GM12878 (cell line): ENCODE measurements at regions not wholly inside any gene's neighbourhood (a gene's known extent, or its start where the extent isn't known, plus 50 kb on each side); places are given as distances from the start of the nearest gene placed in this dataset.
"Not testable (repeated sequence)": the region's sequence is repeated elsewhere in the genome, so short reads cannot be mapped to it uniquely, and the experiment has no call there.

Experiments
- ATAC-seq: fragments of 200-7000 bp; cut with Tn5 transposase; 3 replicates; pipeline ENCODE4 v1.9.1; 2020; ENCODE audit warnings: mild to moderate bottlenecking, moderate library complexity
- BruUV-seq: library from RNA; stranded (reverse); fragments of 400-500 nt; replicated peaks from 2 replicates; lab custom pipeline; 2021; lab: Mats Ljungman, UMichigan
- CTCF ChIA-PET: fragments of 300-600 bp; sonication (Branson Sonifier 250); formaldehyde crosslinking; extraction: SDS; loops from one replicate; lab custom pipeline; 2021; ENCODE audit warnings: inconsistent platforms; lab: Yijun Ruan, JAX
- POLR2A ChIA-PET: fragments of 350-600 bp; formaldehyde crosslinking; extraction: SDS; loops from one replicate; lab custom pipeline; 2021; ENCODE audit warnings: inconsistent platforms; lab: Charles Lee
- RAD21 ChIA-PET: fragments of 300-600 bp; sonication (Branson Sonifier 250); formaldehyde crosslinking; loops from one replicate; lab custom pipeline; 2023; ENCODE audit warnings: antibody characterized with exemption; ENCODE audit not compliant: unreplicated experiment; lab: Charles Lee
- SMC1A ChIA-PET: fragments of 300-600 bp; sonication (Branson Sonifier 250); formaldehyde crosslinking; loops from one replicate; lab custom pipeline; 2023; ENCODE audit not compliant: unreplicated experiment, uncharacterized antibody; lab: Charles Lee
- DNase-seq: peaks from one replicate; pipeline ENCODE4 v3.0.0-alpha.2; 2011; ENCODE audit warnings: low read depth, low spot score
- FAIRE-seq: peaks from 3 replicates; lab custom pipeline; 2011; peaks lifted over from hg19 to GRCh38; lab: Jason Lieb, UNC
- H2AFZ ChIP-seq: 2 replicates; pipeline ENCODE4 v1.6.0; 2011; ENCODE audit warnings: low read depth, low read length, control low read depth; ENCODE audit not compliant: control insufficient read depth
- H3K27ac ChIP-seq: 2 replicates; pipeline ENCODE4 v1.5.1; 2011; ENCODE audit warnings: control low read depth; ENCODE audit not compliant: control insufficient read depth, insufficient read depth
- H3K27me3 ChIP-seq, 2 experiments: replicated peaks in 1 of 2; 2 replicates each; pipeline versions ENCODE4 v1.6.0 to v1.6.1; 2011; ENCODE audit warnings: low read length in 1 of 2; ENCODE audit not compliant: control insufficient read depth in 2 of 2, insufficient read depth in 2 of 2
- H3K36me3 ChIP-seq, 2 experiments: 2 replicates each; pipeline ENCODE4 v1.5.1; 2011; ENCODE audit warnings: low read length in 1 of 2; ENCODE audit not compliant: control insufficient read depth in 2 of 2, insufficient read depth in 2 of 2
- H3K4me1 ChIP-seq: 2 replicates; pipeline ENCODE4 v1.6.1; 2011; ENCODE audit warnings: mild to moderate bottlenecking, low read length, moderate library complexity, mixed read lengths; ENCODE audit not compliant: control insufficient read depth, insufficient read depth
- H3K4me2 ChIP-seq: 2 replicates; pipeline ENCODE4 v1.6.0; 2011; ENCODE audit warnings: control low read depth; ENCODE audit not compliant: control insufficient read depth, insufficient read depth
- H3K4me3 ChIP-seq: fragments of 200-600 bp; sonication (generic); 2 replicates; pipeline ENCODE4 v1.5.1; 2016
- H3K79me2 ChIP-seq: 2 replicates; pipeline ENCODE4 v1.6.0; 2011; ENCODE audit warnings: low read length; ENCODE audit not compliant: control insufficient read depth, insufficient read depth
- H3K9ac ChIP-seq: 2 replicates; pipeline ENCODE4 v1.8.0; 2011; ENCODE audit warnings: low read length, control low read depth, mixed read lengths; ENCODE audit not compliant: control insufficient read depth, insufficient read depth
- H3K9me3 ChIP-seq: replicated peaks from 3 replicates; pipeline ENCODE4 v1.5.1; 2011; ENCODE audit warnings: mild to moderate bottlenecking, low read length; ENCODE audit not compliant: control insufficient read depth, insufficient read depth
- H4K20me1 ChIP-seq: 2 replicates; pipeline ENCODE4 v1.6.0; 2011; ENCODE audit not compliant: control insufficient read depth, insufficient read depth
- NFIC ChIP-seq: IDR thresholded peaks from 2 replicates; pipeline ENCODE4 v1.6.1; 2012; ENCODE audit warnings: low read depth, mild to moderate bottlenecking, inconsistent platforms, low read length, moderate library complexity
- NR2C2 ChIP-seq: IDR thresholded peaks from 2 replicates; pipeline ENCODE4 v1.6.1; 2011; ENCODE audit warnings: borderline replicate concordance, low read depth; ENCODE audit not compliant: control insufficient read depth, insufficient read length
- PAX5 ChIP-seq: IDR thresholded peaks from 2 replicates; pipeline ENCODE4 v1.6.1; 2011; ENCODE audit warnings: low read depth, low read length, borderline replicate concordance
- STAT3 ChIP-seq: IDR thresholded peaks from 2 replicates; pipeline ENCODE4 v1.6.1; 2011; ENCODE audit warnings: low read depth, low read length, improper control_type of control experiment
- ZZZ3 ChIP-seq: IDR thresholded peaks from 2 replicates; pipeline ENCODE4 v1.6.1; 2011; ENCODE audit warnings: low read depth; ENCODE audit not compliant: control insufficient read depth, insufficient read length
- WGBS: methylation state at CpG from one replicate; pipeline ENCODE4 v1.1.6; 2016; ENCODE audit warnings: low lambda C conversion rate; ENCODE audit not compliant: insufficient replicate concordance, insufficient coverage; ENCODE audit errors: missing lambda C conversion rate; 5-methylcytosine and 5-hydroxymethylcytosine counted together
- in situ Hi-C: fragments of 300-500 bp; cut with MboI; formaldehyde crosslinking; loops from 9 replicates; pipeline ENCODE4 v1.14.3; 2018; ENCODE audit warnings: mixed read lengths
- intact Hi-C: fragments of 100-400 bp; cut with micrococcal nuclease; formaldehyde crosslinking; loops from one replicate; pipeline ENCODE4 v1.14.2; 2022; ENCODE audit not compliant: unreplicated experiment
- TF ChIP-seq, protein P1 (sequence below), 3 experiments: IDR thresholded peaks in 2 of 3; conservative IDR thresholded peaks in 1 of 3; 2 replicates each; pipeline ENCODE4 v1.5.1; 2011; ENCODE audit warnings: low read depth in 3 of 3, low read length in 3 of 3, mild to moderate bottlenecking in 3 of 3, control low read depth in 2 of 3, moderate library complexity in 2 of 3, inconsistent platforms in 1 of 3, mixed read lengths in 1 of 3; ENCODE audit not compliant: control insufficient read depth in 2 of 3, insufficient read depth in 1 of 3; ENCODE audit errors: extremely low read depth in 1 of 3
- TF ChIP-seq, protein P2 (sequence below): IDR thresholded peaks from 2 replicates; pipeline ENCODE4 v1.6.1; 2012; ENCODE audit warnings: low read length, inconsistent platforms
- TF ChIP-seq, protein P3 (sequence below): fragments of 150-350 bp; IDR thresholded peaks from 2 replicates; pipeline ENCODE4 v1.6.1; 2014; ENCODE audit warnings: mild to moderate bottlenecking, low read depth, low read length

DNA sequence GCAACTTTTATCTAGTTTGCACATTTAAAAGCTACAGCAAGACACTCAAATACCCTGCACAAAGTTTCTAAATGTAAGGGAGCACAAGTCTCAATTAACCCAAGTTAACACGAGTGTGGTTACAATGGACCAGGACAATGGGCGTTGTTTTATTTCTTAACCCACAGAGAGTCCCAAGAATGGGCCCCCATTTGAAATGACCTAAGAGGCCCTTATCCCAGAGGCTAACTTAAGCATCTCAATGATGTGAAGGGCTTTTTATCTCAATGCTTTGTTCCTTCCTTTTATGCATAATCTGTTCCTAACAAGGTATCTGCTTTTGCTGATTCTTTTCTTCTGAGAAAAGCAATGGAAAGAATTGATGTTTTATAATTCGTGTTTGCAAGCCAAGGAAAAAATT, 151.5 kb upstream of the SALL3 start (continued):
- TF ChIP-seq PAX5, result no peak

DNA sequence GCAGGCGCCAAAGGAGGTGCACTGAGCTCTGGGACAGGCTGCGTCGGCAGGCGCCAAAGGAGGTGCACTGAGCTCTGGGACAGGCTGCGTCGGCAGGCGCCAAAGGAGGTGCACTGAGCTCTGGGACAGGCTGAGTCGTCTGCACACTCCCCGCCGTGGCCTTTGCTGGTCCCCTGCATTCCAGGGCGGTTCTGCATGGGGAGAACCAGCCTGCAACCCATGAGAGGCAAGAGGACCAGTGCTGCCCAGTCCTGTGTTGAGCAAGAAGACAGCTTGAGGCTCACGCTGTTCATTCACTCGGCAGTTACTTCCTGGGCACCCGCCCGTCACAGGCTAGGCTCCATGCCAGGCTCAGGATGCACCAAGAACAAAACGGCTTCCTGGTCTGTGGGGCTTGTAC, 150.6 kb upstream of the SALL3 start:
- H3K27me3 ChIP-seq, ATAC-seq, BruUV-seq, FAIRE-seq, H3K4me1 ChIP-seq, H4K20me1 ChIP-seq, DNase-seq, H3K9me3 ChIP-seq, SMC1A ChIA-PET, RAD21 ChIA-PET, intact Hi-C loops, H3K4me3 ChIP-seq, H3K9ac ChIP-seq, H3K36me3 ChIP-seq, CTCF ChIA-PET, POLR2A ChIA-PET, H3K4me2 ChIP-seq, H3K79me2 ChIP-seq, H2AFZ ChIP-seq, H3K27ac ChIP-seq, in situ Hi-C loops: not testable (repeated sequence)
- 61% methylated on average over 12 of the region's 16 CpGs for WGBS

DNA sequence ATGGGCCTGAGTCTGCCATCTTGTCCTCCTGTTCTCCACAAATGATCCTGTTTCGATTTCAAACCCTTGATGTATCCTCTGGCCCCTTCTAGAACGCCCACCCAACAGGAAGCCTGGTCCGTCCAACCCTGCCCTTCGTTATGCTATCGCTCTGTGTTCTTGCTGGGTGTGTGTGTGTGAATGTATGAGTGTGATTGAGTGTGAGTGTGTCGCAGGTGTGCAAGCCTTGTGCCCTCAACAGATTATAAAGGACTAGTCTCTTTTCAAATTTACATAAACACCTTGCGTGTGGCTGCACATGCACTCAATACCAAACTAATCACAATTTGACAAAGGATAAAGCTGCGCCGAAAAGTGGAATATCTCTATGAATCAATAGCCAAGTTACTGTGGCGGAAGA, 149.5 kb upstream of the SALL3 start:
- no peak for ATAC-seq
- no peak overlapping the region for H3K27ac ChIP-seq
- intact Hi-C loops, result no loop called here
- H3K36me3 ChIP-seq, result no peaks in the 10 kb centered on the region
- no peaks in the 10 kb centered on the region; the same call in 2 of the 3 replicates for H3K9me3 ChIP-seq
- ChIA-PET CTCF (no interaction called here), RAD21 (no interaction called here), POLR2A (no interaction called here), SMC1A (no interaction called here)
- H3K27me3 ChIP-seq, result no peaks in the 10 kb centered on the region
- no peak for DNase-seq
- no peaks in the 10 kb centered on the region for H4K20me1 ChIP-seq
- H3K4me1 ChIP-seq, result no peaks in the 10 kb centered on the region
- H3K9ac ChIP-seq, result no peak overlapping the region
- H3K4me3 ChIP-seq, result no peak overlapping the region
- H3K4me2 ChIP-seq, result no peak overlapping the region
- H2AFZ ChIP-seq, result no peak overlapping the region
- BruUV-seq, result no TSS peak
- WGBS, result 48% methylated on average over 10 of the region's 10 CpGs
- no peak for FAIRE-seq
- in situ Hi-C loops, result no loop called here
- no peaks in the 10 kb centered on the region for H3K79me2 ChIP-seq
- TF ChIP-seq, protein P1, sequence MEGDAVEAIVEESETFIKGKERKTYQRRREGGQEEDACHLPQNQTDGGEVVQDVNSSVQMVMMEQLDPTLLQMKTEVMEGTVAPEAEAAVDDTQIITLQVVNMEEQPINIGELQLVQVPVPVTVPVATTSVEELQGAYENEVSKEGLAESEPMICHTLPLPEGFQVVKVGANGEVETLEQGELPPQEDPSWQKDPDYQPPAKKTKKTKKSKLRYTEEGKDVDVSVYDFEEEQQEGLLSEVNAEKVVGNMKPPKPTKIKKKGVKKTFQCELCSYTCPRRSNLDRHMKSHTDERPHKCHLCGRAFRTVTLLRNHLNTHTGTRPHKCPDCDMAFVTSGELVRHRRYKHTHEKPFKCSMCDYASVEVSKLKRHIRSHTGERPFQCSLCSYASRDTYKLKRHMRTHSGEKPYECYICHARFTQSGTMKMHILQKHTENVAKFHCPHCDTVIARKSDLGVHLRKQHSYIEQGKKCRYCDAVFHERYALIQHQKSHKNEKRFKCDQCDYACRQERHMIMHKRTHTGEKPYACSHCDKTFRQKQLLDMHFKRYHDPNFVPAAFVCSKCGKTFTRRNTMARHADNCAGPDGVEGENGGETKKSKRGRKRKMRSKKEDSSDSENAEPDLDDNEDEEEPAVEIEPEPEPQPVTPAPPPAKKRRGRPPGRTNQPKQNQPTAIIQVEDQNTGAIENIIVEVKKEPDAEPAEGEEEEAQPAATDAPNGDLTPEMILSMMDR (IDR thresholded peaks at IDR 0.05 in 2 of 3, conservative IDR thresholded peaks at IDR 0.05 in 1 of 3; ENCODE audit: control insufficient read depth in 2 of 3, extremely low read depth in 1 of 3, insufficient read depth in 1 of 3, low read depth in 3 of 3, low read length in 3 of 3), result no peak
- TF ChIP-seq NFIC, result no peak
- no peak for TF ChIP-seq NR2C2
- TF ChIP-seq STAT3, result no peak
- TF ChIP-seq ZZZ3, result no peak
- TF ChIP-seq, protein P2, sequence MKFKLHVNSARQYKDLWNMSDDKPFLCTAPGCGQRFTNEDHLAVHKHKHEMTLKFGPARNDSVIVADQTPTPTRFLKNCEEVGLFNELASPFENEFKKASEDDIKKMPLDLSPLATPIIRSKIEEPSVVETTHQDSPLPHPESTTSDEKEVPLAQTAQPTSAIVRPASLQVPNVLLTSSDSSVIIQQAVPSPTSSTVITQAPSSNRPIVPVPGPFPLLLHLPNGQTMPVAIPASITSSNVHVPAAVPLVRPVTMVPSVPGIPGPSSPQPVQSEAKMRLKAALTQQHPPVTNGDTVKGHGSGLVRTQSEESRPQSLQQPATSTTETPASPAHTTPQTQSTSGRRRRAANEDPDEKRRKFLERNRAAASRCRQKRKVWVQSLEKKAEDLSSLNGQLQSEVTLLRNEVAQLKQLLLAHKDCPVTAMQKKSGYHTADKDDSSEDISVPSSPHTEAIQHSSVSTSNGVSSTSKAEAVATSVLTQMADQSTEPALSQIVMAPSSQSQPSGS, result no peak
- TF ChIP-seq, protein P3, sequence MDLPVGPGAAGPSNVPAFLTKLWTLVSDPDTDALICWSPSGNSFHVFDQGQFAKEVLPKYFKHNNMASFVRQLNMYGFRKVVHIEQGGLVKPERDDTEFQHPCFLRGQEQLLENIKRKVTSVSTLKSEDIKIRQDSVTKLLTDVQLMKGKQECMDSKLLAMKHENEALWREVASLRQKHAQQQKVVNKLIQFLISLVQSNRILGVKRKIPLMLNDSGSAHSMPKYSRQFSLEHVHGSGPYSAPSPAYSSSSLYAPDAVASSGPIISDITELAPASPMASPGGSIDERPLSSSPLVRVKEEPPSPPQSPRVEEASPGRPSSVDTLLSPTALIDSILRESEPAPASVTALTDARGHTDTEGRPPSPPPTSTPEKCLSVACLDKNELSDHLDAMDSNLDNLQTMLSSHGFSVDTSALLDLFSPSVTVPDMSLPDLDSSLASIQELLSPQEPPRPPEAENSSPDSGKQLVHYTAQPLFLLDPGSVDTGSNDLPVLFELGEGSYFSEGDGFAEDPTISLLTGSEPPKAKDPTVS, result no peak
